RWPE2 (cell line): ENCODE measurements at regions not wholly inside any gene's neighbourhood (a gene's known extent, or its start where the extent isn't known, plus 50 kb on each side); places are given as distances from the start of the nearest gene placed in this dataset.

Experiments used
- ATAC-seq: fragments of 200-7000 bp; cut with Tn5 transposase; 3 replicates; pipeline ENCODE4 v1.9.1; 2021; ENCODE audit warnings: low read depth
- DNase-seq: peaks from one replicate; pipeline ENCODE4 v3.0.0-alpha.2; 2020; ENCODE audit warnings: low spot score
- H3K27ac ChIP-seq: fragments of 450-650 bp; 2 replicates; pipeline ENCODE4 v1.5.1; 2017; ENCODE audit warnings: mild to moderate bottlenecking; ENCODE audit not compliant: poor library complexity, severe bottlenecking
- H3K27me3 ChIP-seq: fragments of 250-450 bp; sonication (Bioruptor Pico); 2 replicates; pipeline ENCODE4 v1.5.1; 2021; ENCODE audit warnings: mild to moderate bottlenecking, moderate library complexity; ENCODE audit not compliant: insufficient read depth, poor library complexity, severe bottlenecking
- H3K36me3 ChIP-seq: fragments of 250-450 bp; sonication (Bioruptor Pico); 2 replicates; pipeline ENCODE4 v1.5.1; 2020; ENCODE audit warnings: low read depth, mild to moderate bottlenecking, moderate library complexity
- H3K4me1 ChIP-seq: fragments of 250-450 bp; sonication (Bioruptor Pico); 2 replicates; pipeline ENCODE4 v1.5.1; 2021; ENCODE audit warnings: mild to moderate bottlenecking, moderate library complexity; ENCODE audit not compliant: insufficient read depth, poor library complexity, severe bottlenecking
- H3K4me3 ChIP-seq: fragments of 250-450 bp; sonication (Bioruptor Pico); 2 replicates; pipeline ENCODE4 v1.5.1; 2021; ENCODE audit warnings: mild to moderate bottlenecking, moderate library complexity; ENCODE audit not compliant: severe bottlenecking
- H3K9me3 ChIP-seq: fragments of 250-450 bp; sonication (Bioruptor Pico); 2 replicates; pipeline ENCODE4 v1.5.1; 2021; ENCODE audit warnings: mild to moderate bottlenecking, moderate library complexity; ENCODE audit not compliant: severe bottlenecking
- CTCF ChIP-seq: fragments of 450-650 bp; IDR thresholded peaks from one replicate; pipeline ENCODE4 v1.5.1; 2017; ENCODE audit warnings: mild to moderate bottlenecking, moderate library complexity; ENCODE audit not compliant: poor library complexity, severe bottlenecking

DNA sequence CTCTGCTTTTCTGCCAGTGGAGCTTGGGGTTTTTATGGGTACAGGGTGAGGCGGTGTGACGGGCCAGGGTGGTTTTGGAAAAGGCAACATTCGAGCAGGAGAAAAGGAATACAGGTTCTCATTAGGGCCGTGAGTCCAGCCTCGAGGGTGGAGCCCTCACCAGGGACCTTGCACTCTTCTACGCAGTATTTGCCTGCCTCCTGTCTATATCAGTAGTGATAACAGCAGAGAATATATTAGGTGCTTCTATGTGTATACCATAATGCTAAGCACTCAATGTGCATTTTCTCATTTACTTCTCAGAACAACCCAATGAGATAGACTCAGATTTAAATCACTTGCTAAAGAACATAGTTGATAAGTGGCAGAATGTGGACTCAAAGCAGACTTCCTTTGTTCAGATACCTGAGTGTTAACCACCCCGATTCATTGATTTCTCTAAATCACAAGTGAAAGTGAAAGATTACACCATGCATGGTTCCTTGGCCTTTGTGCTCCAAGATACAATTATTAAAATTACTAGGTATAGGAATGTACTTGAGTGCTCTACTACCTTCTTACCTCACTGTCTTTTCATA is 403.9 kb downstream of the PCDH7 start:
- peaks cover 4% of the 10 kb centered on the region for H3K27me3 ChIP-seq
- H3K36me3 ChIP-seq: no peaks in the 10 kb centered on the region
- H3K4me1 ChIP-seq: no peaks in the 10 kb centered on the region
- H3K27ac ChIP-seq: no peak overlapping the region
- DNase-seq (no peak), ATAC-seq (no peak)
- H3K4me3 ChIP-seq: no peak overlapping the region
- no peaks in the 10 kb centered on the region for H3K9me3 ChIP-seq
- no peak for TF ChIP-seq CTCF

DNA sequence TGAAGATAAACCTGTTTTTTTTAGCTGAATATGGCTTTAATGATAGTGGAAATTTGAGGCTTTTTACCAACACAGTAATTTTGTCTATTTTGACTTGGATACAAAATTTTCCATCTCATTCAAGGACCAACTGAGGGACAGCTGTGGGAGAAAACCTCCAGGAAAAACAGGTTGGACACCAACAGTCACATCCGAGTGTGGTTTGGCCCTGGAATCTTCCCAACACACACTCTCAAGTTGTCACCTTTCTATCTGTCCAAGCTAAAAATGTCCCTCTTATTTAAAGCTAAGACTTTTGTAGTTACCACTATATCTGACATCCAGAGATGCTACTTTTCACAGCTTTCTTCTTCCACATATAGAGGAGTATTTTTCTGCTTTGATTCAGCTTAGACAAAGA is 404.9 kb downstream of the PCDH7 start:
- Histone ChIP-seq H3K36me3 (no peaks in the 10 kb centered on the region), H3K4me3 (no peak overlapping the region), H3K27me3 (peaks cover 4% of the 10 kb centered on the region), H3K9me3 (no peaks in the 10 kb centered on the region), H3K27ac (no peak overlapping the region), H3K4me1 (no peaks in the 10 kb centered on the region)
- no peak for DNase-seq
- no peak for TF ChIP-seq CTCF
- no peak for ATAC-seq

DNA sequence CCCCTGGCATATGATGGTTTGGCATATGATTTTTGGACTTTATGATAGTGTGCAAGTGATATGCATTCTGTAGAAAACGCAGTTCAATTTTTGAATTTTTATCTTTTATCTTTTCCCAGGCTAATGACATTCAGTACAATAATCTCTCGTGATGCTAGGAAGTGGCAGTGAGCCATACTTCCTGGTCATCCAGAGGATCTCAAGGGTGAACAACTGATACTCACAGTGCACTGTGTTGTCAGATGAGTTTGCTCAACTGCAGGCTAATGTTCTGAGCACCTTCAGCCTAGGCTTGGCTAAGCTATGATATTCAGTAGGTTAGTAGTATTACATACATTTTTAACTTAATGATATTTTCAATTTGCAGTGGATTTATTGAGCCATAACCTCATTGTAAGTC is 405.3 kb downstream of the PCDH7 start:
- no peaks in the 10 kb centered on the region for H3K4me1 ChIP-seq
- no peak for TF ChIP-seq CTCF
- no peak overlapping the region for H3K4me3 ChIP-seq
- H3K9me3 ChIP-seq: no peaks in the 10 kb centered on the region
- H3K27me3 ChIP-seq: peaks cover 4% of the 10 kb centered on the region
- H3K36me3 ChIP-seq: no peaks in the 10 kb centered on the region
- DNase-seq (no peak), ATAC-seq (no peak)
- H3K27ac ChIP-seq: no peak overlapping the region

- Histone ChIP-seq H3K27me3 (peaks cover 4% of the 10 kb centered on the region), H3K4me3 (no peak overlapping the region), H3K27ac (no peak overlapping the region), H3K36me3 (no peaks in the 10 kb centered on the region), H3K9me3 (no peaks in the 10 kb centered on the region), H3K4me1 (no peaks in the 10 kb centered on the region)
- TF ChIP-seq CTCF: no peak
- no peak for ATAC-seq
- no peak for DNase-seq
Observed at GRCh38 chr4:31126881-31127398, 406.8 kb downstream of the PCDH7 start.

DNA sequence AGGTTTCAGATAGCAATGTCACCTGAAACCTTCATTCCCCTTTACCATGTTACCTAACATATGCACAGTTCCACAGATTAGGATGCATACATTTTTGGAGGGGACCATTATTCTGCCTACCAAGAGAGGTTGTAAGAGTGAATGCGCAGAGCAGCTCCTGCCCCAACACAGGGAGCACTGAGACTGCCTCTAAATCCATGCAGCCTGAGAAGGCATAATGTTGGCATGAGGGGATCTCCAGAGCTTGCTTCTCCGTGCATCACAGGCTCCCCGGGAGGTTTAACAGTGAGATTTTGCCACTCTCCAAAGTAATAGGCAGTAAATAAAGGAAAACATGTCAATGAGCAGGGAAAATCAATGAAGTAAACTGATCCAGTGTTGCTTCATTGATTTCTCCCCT is 410.8 kb downstream of the PCDH7 start:
- Histone ChIP-seq H3K27me3 (no peaks in the 10 kb centered on the region), H3K4me1 (no peaks in the 10 kb centered on the region), H3K27ac (no peak overlapping the region), H3K36me3 (no peaks in the 10 kb centered on the region), H3K9me3 (no peaks in the 10 kb centered on the region), H3K4me3 (no peak overlapping the region)
- no peak for DNase-seq
- no peak for TF ChIP-seq CTCF
- no peak for ATAC-seq
